IPS-20b (cell line): ENCODE measurements at regions not wholly inside any gene's neighbourhood (a gene's known extent, or its start where the extent isn't known, plus 50 kb on each side); places are given as distances from the start of the nearest gene placed in this dataset.
"Not testable (repeated sequence)": the region's sequence is repeated elsewhere in the genome, so short reads cannot be mapped to it uniquely, and the experiment has no call there.

Source experiments
- H3K27ac ChIP-seq: one replicate; pipeline ENCODE4 v1.5.1; 2013; ENCODE audit warnings: low read length
- H3K27me3 ChIP-seq: 2 replicates; pipeline ENCODE4 v1.6.1; 2013; ENCODE audit warnings: mild to moderate bottlenecking, low read length, inconsistent platforms; ENCODE audit not compliant: insufficient read depth
- H3K36me3 ChIP-seq: 2 replicates; pipeline ENCODE4 v1.6.1; 2013; ENCODE audit warnings: low read depth, mild to moderate bottlenecking, inconsistent platforms, low read length, moderate library complexity; ENCODE audit not compliant: insufficient read depth
- H3K4me1 ChIP-seq: 2 replicates; pipeline ENCODE4 v1.6.1; 2013; ENCODE audit warnings: mild to moderate bottlenecking, control low read depth, inconsistent platforms, low read length, moderate library complexity; ENCODE audit not compliant: insufficient read depth
- H3K4me3 ChIP-seq: 2 replicates; pipeline ENCODE4 v1.5.1; 2013; ENCODE audit warnings: mild to moderate bottlenecking, low read length, inconsistent platforms
- H3K9ac ChIP-seq: 2 replicates; pipeline ENCODE4 v1.6.1; 2013; ENCODE audit warnings: low read depth, mild to moderate bottlenecking, inconsistent platforms, low read length, moderate library complexity
- H3K9me3 ChIP-seq: 2 replicates; pipeline ENCODE4 v1.6.1; 2013; ENCODE audit warnings: mild to moderate bottlenecking, low read depth, low read length, inconsistent platforms; ENCODE audit not compliant: insufficient read depth

DNA sequence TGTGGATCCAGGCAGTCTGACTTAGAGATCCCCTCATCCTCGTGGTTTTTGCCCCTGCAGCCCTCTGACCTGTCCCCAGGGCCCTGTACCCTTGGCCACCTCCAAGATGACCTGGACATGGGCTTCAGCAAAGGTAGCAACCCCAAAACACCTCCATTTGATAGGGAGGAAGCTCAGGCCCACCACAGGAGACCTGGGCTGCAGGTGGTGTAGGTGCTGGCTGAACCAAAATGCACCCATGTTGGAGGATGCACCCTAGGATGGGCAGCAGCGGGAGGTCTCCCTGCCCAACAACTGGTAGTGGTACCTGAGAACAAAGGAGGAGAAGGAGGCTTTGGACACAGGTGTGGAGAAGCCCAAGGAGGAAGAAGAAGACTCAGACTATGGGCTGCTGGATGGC, 188.7 kb downstream of the ZNF716 start:
- Histone ChIP-seq H3K27me3 (no peaks in the 10 kb centered on the region), H3K27ac (no peak overlapping the region), H3K4me3 (no peak overlapping the region), H3K36me3 (no peaks in the 10 kb centered on the region), H3K9me3 (peaks cover 32% of the 10 kb centered on the region), H3K9ac (no peak overlapping the region), H3K4me1 (no peaks in the 10 kb centered on the region)

DNA sequence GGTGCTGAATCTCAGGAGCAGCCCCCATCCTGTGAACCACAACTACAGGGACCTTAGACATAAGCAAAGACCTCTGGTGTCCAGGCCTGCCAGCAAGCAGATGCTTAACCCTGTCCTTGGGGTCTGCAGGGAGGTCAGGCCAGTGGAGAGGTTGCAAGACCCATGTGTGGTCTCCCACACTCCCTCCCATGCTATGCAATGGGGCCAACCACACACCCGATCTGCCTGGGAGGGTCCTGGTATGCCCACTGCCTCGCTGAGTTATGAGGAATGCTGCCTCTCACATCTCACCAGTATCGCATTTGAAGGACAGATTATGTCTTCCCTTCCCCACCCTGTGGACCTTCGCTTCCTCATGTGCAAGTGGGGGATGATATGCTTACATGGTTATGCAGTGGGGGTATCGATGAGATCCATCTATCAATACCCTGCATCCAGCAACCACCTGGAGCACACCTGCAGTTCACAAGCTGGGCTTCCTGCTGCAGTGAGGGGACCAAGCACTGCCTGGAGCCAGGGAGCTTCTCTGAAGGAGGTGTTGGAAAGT, 191.6 kb downstream of the ZNF716 start:
- H3K4me3 ChIP-seq, result no peak overlapping the region
- H3K36me3 ChIP-seq, result no peaks in the 10 kb centered on the region
- no peak overlapping the region for H3K27ac ChIP-seq
- peaks cover 52% of the 10 kb centered on the region for H3K9me3 ChIP-seq
- no peaks in the 10 kb centered on the region for H3K27me3 ChIP-seq
- H3K4me1 ChIP-seq, result no peaks in the 10 kb centered on the region
- no peak overlapping the region for H3K9ac ChIP-seq

DNA sequence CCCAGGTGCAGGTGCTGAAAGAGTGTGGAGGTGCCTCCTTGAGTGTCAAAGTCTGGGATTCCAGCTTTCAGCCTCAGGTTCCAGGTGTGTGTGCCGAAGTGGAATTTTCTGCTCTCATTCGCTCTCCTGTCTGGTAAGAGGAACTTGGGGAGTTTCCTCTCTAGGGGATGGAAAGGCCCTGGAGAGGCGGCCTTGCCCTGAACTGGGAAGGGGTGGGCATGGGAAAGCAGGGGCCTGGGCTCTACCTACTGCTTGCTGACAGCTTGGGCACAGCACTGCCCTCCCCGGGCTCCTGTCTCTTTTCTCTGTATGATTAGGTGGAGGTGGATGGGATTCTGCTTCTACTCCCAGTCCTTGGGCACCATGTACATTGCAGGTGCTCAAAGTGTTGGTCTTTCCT, 192.8 kb downstream of the ZNF716 start:
- no peak overlapping the region for H3K4me3 ChIP-seq
- H3K9me3 ChIP-seq, result peaks cover 64% of the 10 kb centered on the region
- H3K4me1 ChIP-seq, result no peaks in the 10 kb centered on the region
- H3K36me3 ChIP-seq, result no peaks in the 10 kb centered on the region
- H3K27ac ChIP-seq, result no peak overlapping the region
- H3K9ac ChIP-seq, result no peak overlapping the region
- no peaks in the 10 kb centered on the region for H3K27me3 ChIP-seq

DNA sequence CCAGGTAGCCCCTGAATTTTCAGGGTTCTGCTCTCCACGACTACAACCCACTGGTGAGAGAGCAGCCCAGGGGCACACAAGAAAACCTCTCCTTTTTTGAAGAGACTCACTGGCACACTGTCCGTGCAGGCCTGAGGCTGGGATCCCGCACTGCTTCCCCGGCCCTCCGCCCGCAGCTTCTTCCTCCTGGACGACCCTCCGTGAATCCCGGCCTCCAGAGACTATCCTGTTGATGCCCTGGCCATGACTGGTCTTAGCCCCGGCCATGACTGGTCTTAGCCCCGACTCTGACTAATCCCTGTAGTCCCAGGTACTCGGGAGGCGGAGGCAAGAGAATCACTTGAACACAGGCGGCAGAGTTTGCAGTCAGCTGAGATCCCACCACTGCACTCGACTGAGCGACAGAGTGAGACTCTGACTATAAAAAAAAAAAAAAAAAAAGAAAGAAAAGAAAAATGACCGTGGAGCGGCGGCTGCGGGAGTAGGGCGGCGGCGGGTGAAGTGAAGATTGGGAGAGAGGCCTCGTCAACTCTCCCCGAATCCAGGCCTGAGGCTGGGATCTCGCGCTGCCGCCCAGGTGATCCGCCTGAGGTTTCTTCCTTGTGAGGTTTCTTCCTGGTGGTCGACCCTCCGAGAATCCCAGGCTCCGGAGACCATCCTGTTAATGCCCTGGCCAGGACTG, 196.4 kb downstream of the ZNF716 start:
- no peak overlapping the region for H3K27ac ChIP-seq
- H3K4me1 ChIP-seq, result no peaks in the 10 kb centered on the region
- H3K9ac ChIP-seq, result no peak overlapping the region
- H3K4me3 ChIP-seq, result no peak overlapping the region
- H3K9me3 ChIP-seq, result peaks cover 90% of the 10 kb centered on the region
- H3K27me3 ChIP-seq, result no peaks in the 10 kb centered on the region
- H3K36me3 ChIP-seq, result no peaks in the 10 kb centered on the region

DNA sequence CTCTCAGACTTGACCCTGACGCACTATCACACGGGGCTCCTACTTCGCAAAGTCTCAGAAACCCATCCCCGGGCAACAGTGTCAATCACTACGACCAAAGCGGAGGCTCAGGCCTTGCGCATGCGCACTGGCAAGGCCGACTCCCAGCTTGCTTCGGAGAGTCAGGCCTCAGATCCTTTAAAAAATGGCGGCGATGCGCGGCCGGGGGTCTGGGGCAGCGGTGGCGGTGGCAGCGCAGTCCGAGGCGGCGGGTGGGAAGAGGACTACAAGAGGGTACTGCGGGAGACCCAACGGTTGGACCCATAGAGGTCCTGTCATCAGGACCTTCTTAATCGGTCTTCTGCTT, 196.9 kb downstream of the ZNF716 start:
- no peak overlapping the region for H3K4me3 ChIP-seq
- no peak overlapping the region for H3K27ac ChIP-seq
- peaks cover 90% of the 10 kb centered on the region for H3K9me3 ChIP-seq
- H3K36me3 ChIP-seq, result no peaks in the 10 kb centered on the region
- no peaks in the 10 kb centered on the region for H3K4me1 ChIP-seq
- H3K27me3 ChIP-seq, result no peaks in the 10 kb centered on the region
- no peak overlapping the region for H3K9ac ChIP-seq

DNA sequence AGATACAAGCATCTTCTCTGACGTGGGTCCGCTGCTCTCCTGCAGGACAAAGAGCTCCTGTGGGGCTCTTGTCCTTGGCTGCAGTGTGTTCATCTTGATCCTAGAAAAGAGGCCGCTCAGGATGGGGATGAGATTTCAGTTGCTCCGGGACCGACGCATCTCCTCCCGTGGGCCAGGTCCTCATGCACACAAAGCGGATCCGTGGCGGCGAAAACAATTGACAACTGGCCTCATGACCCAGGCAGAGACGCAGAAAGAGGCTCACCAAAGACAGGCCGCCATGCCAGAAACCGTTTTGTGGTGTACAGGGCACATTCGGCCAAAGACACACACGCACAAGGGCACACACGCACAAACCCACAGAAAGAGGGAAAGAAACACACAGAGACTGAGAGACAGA, 200.4 kb downstream of the ZNF716 start:
- H3K27ac ChIP-seq, H3K27me3 ChIP-seq, H3K9ac ChIP-seq, H3K36me3 ChIP-seq, H3K4me1 ChIP-seq, H3K4me3 ChIP-seq: not testable (repeated sequence)
- H3K9me3 ChIP-seq, result peaks cover 96% of the 10 kb centered on the region

DNA sequence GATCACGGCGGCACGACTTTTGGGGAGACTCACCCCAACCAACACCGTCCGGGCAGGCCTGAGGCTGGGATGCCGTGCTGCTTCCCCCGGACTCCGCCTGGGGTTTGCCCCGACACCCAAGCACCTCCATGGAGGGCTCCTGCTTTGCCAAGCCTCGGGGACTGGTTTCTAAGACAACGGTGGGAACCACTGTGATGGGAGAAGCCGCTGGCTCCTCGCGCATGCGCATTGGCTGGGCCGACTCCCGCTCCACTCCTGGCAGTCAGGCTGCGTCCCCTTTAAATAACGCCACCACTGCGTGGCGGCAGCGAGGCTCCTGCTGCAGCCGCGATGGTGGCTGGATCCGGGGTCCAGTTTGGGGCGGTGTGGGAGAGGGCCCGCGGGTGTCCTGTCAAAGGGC, 201.0 kb downstream of the ZNF716 start:
- Histone ChIP-seq H3K9ac (no peak overlapping the region), H3K9me3 (peaks cover 90% of the 10 kb centered on the region)

DNA sequence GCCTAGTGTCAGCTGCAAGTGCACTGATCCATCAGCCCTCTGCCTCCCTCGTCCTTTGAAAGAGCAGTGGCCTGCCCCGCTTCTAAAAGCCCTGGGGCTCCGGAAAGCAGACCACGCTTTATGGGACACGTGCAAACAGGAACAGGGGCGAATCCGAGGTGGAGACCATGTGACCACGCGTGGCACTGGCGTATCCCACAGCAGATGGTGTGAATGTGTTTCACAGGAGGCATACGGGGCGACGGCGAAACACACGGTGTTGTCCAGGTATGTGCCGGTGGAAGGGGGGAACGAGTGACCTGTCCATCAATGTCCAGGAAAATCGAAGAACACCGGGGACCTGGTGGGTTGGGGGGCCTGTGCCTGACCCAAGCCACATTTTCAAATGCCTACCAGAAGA, 201.6 kb downstream of the ZNF716 start:
- H3K9me3 ChIP-seq, result peaks cover 92% of the 10 kb centered on the region
- not testable (repeated sequence) for H3K9ac ChIP-seq, H3K4me3 ChIP-seq, H3K4me1 ChIP-seq, H3K27me3 ChIP-seq, H3K36me3 ChIP-seq, H3K27ac ChIP-seq

More for the DNA sequence above, 201.0 kb downstream of the ZNF716 start:
- Histone ChIP-seq H3K4me3 (no peak overlapping the region), H3K4me1 (no peaks in the 10 kb centered on the region), H3K36me3 (no peaks in the 10 kb centered on the region), H3K27me3 (no peaks in the 10 kb centered on the region), H3K27ac (no peak overlapping the region)

DNA sequence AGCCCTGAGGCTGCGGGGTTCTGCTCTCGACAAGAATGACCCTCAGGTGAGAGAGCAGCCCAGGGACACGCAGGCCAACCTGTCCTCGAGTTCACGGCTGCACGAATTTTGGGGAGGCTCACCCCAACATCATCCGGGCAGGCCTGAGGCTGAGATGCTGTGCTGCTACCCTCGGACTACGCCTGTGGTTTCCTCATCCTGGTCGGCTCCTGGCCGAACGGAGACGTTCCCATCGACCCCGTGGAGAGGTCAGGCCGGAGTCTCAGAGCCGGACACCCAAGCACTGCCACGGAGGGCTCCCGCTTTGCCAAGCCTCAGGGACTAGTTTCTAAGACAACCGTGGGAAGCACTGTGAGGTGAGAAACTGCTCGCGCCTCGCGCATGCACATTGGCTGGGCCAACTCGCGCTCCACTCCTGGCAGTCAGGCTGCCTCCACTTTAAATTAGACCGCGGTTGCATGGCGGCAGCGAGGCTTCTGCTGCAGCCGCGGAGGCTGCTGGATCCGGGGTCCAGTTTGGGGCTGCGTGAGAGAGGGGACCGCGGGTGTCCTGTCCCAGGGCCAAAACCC, 203.4 kb downstream of the ZNF716 start:
- no peak overlapping the region for H3K4me3 ChIP-seq
- H3K27ac ChIP-seq, result no peak overlapping the region
- no peaks in the 10 kb centered on the region for H3K4me1 ChIP-seq
- no peak overlapping the region for H3K9ac ChIP-seq
- H3K9me3 ChIP-seq, result peaks cover 86% of the 10 kb centered on the region
- H3K36me3 ChIP-seq, result no peaks in the 10 kb centered on the region
- no peaks in the 10 kb centered on the region for H3K27me3 ChIP-seq

DNA sequence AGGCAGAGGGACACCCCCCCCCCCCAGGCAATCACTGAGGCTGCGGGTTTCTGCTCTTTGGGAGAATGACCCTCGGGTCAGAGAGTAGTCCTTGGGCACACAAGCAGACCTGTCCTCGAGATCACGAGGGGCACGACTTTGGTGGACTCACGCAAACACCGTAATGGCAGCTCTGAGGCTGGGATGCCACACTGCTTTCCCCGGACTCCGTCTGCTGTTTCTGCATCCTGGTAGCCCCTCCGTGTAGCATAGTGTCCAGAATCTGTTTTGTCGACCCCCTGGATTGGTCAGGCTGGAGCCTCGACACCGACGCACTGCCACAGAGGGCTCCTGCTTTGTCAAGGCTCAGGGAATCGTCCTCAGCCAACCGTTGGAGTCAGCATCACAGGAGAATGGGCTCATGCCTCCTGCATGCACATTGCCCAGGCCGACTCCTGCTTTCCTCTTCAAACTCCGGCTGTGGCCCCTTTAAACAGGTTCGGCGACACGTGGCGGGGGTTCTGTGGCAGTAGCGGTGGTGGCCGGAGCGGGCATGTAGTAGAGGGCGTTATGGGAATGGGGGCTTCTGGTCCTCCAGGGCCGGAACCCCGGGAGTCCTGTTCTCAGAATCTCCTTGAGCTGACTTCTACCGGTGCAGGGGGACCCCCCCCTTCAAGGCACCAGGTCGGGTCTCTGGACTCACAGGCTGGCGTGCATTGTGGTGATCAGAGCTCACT, 205.3 kb downstream of the ZNF716 start:
- H3K36me3 ChIP-seq, H3K27me3 ChIP-seq, H3K9ac ChIP-seq, H3K4me3 ChIP-seq, H3K4me1 ChIP-seq, H3K27ac ChIP-seq: not testable (repeated sequence)
- peaks cover 82% of the 10 kb centered on the region for H3K9me3 ChIP-seq

DNA sequence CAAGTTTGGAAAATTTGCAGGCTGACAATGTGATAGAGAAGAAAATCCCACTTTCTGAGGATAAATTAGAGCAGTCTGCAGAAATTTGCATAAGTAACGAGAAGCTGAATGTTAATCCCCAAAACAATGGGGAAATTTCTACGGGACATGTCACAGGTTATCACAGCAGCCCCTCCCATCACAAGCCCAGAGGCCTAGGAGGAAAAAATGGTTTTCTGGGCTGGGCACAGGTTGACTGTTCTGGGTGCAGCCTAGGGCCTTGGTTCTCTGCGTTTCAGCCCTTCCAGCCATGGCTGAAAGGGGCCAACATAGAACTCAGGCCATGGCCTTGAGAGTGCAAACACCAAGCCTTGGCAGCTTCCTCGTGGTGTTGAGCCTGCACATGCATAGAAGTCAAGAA, 209.2 kb downstream of the ZNF716 start:
- H3K27ac ChIP-seq, result not testable (repeated sequence)

DNA sequence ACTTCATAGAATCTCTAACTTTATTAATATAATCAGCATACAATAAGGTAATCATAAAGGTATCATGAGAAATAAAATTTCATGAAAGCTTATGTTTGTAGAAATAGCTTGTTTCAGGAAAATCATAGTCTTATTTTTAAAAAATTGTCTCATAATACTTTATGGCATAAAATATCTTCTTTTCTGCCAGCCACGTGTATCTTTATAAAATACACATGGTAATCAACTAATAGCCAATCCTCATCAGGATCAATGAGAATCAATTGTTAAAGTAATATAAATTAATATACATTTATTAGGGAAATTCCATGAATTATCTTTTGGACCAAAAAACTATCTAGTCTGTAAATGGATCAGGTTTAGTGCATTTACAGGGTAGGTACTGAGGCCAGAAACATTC, 227.0 kb downstream of the ZNF716 start:
- not testable (repeated sequence) for H3K4me3 ChIP-seq, H3K9ac ChIP-seq, H3K27me3 ChIP-seq, H3K36me3 ChIP-seq, H3K27ac ChIP-seq, H3K4me1 ChIP-seq
- H3K9me3 ChIP-seq, result peaks cover 32% of the 10 kb centered on the region

More for the DNA sequence above, 209.2 kb downstream of the ZNF716 start:
- not testable (repeated sequence) for H3K4me3 ChIP-seq, H3K9ac ChIP-seq, H3K4me1 ChIP-seq, H3K36me3 ChIP-seq, H3K27me3 ChIP-seq
- peaks cover 47% of the 10 kb centered on the region for H3K9me3 ChIP-seq
